HG02678 (cell line): ENCODE measurements at regions not wholly inside any gene's neighbourhood (a gene's known extent, or its start where the extent isn't known, plus 50 kb on each side); places are given as distances from the start of the nearest gene placed in this dataset.

Source experiments
- ATAC-seq: cut with Tn5 transposase; IDR thresholded peaks from one replicate; pipeline ENCODE4 v1.9.1; 2021; ENCODE audit warnings: mild to moderate bottlenecking, moderate library complexity; ENCODE audit not compliant: unreplicated experiment

GRCh38 chr2:22769497-22769896 lies 615.5 kb upstream of the KLHL29 start:
- no peak for ATAC-seq

- ATAC-seq, result no peak
Observed at GRCh38 chr2:22784566-22784965, 600.4 kb upstream of the KLHL29 start.

- ATAC-seq, result no peak
Observed at GRCh38 chr2:22786817-22787216, 598.2 kb upstream of the KLHL29 start.

- no peak for ATAC-seq
Observed at GRCh38 chr2:22787745-22788144, 597.2 kb upstream of the KLHL29 start.

- ATAC-seq, result no peak
Observed at GRCh38 chr2:22788749-22789327, 596.1 kb upstream of the KLHL29 start.

GRCh38 chr2:22795287-22795866 lies 589.6 kb upstream of the KLHL29 start:
- ATAC-seq, result no peak

GRCh38 chr2:22798386-22798785 lies 586.6 kb upstream of the KLHL29 start:
- ATAC-seq, result no peak

- no peak for ATAC-seq
Observed at GRCh38 chr2:22800412-22800811, 584.6 kb upstream of the KLHL29 start.

GRCh38 chr2:22801071-22801470 lies 583.9 kb upstream of the KLHL29 start:
- ATAC-seq, result no peak

- no peak for ATAC-seq
Observed at GRCh38 chr2:22801970-22802369, 583.0 kb upstream of the KLHL29 start.

GRCh38 chr2:22807872-22808271 lies 577.1 kb upstream of the KLHL29 start:
- ATAC-seq, result no peak

GRCh38 chr2:22810602-22811001 lies 574.4 kb upstream of the KLHL29 start:
- no peak for ATAC-seq

- no peak for ATAC-seq
Observed at GRCh38 chr2:22812065-22812680, 572.8 kb upstream of the KLHL29 start.

- no peak for ATAC-seq
Observed at GRCh38 chr2:22817197-22817596, 567.8 kb upstream of the KLHL29 start.

- no peak for ATAC-seq
Observed at GRCh38 chr2:22821458-22821857, 563.5 kb upstream of the KLHL29 start.

- no peak for ATAC-seq
Observed at GRCh38 chr2:22822835-22823234, 562.1 kb upstream of the KLHL29 start.

- ATAC-seq, result no peak
Observed at GRCh38 chr2:22824618-22825017, 560.4 kb upstream of the KLHL29 start.

GRCh38 chr2:22826703-22827102 lies 558.3 kb upstream of the KLHL29 start:
- ATAC-seq, result no peak

GRCh38 chr2:22829791-22830190 lies 555.2 kb upstream of the KLHL29 start:
- no peak for ATAC-seq

- no peak for ATAC-seq
Observed at GRCh38 chr2:22832196-22832595, 552.8 kb upstream of the KLHL29 start.

GRCh38 chr2:22838461-22838860 lies 546.5 kb upstream of the KLHL29 start:
- ATAC-seq, result no peak

- no peak for ATAC-seq
Observed at GRCh38 chr2:22842205-22842869, 542.6 kb upstream of the KLHL29 start.
